HEK293T (cell line): ENCODE measurements at regions not wholly inside any gene's neighbourhood (a gene's known extent, or its start where the extent isn't known, plus 50 kb on each side); places are given as distances from the start of the nearest gene placed in this dataset.

Experiments
- ARNT ChIP-seq: fragments of 450-650 bp; IDR thresholded peaks from 2 replicates; pipeline ENCODE4 v1.6.1; 2017; ENCODE audit warnings: mild to moderate bottlenecking
- CTBP1 ChIP-seq: fragments of 450-650 bp; IDR thresholded peaks from 2 replicates; pipeline ENCODE4 v1.6.1; 2016; ENCODE audit warnings: borderline replicate concordance
- FOXA1 ChIP-seq: fragments of 450-650 bp; IDR thresholded peaks from 2 replicates; pipeline ENCODE4 v1.6.1; 2016; ENCODE audit warnings: mild to moderate bottlenecking
- HDGF ChIP-seq: fragments of 450-650 bp; IDR thresholded peaks from 2 replicates; pipeline ENCODE4 v1.6.1; 2017; ENCODE audit warnings: antibody characterized with exemption, borderline replicate concordance
- L3MBTL2 ChIP-seq: fragments of 450-650 bp; conservative IDR thresholded peaks from 2 replicates; pipeline ENCODE4 v1.6.1; 2016; ENCODE audit warnings: mild to moderate bottlenecking
- SP1 ChIP-seq: fragments of 450-650 bp; IDR thresholded peaks from 2 replicates; pipeline ENCODE4 v1.6.1; 2017
- ZNF384 ChIP-seq: fragments of 450-650 bp; IDR thresholded peaks from 2 replicates; pipeline ENCODE4 v1.6.1; 2016

GRCh38 chr3:67171841-67172240 is 173.7 kb downstream of the KBTBD8 start:
- TF ChIP-seq SP1, result no peak
- TF ChIP-seq FOXA1, result no peak
- no peak for TF ChIP-seq ZNF384
- no peak for TF ChIP-seq L3MBTL2
- TF ChIP-seq HDGF, result no peak
- TF ChIP-seq CTBP1, result no peak
- TF ChIP-seq ARNT, result no peak
